ENCODE measurements at regions not wholly inside any gene's neighbourhood (a gene's known extent, or its start where the extent isn't known, plus 50 kb on each side); places are given as distances from the start of the nearest gene placed in this dataset.

DNA sequence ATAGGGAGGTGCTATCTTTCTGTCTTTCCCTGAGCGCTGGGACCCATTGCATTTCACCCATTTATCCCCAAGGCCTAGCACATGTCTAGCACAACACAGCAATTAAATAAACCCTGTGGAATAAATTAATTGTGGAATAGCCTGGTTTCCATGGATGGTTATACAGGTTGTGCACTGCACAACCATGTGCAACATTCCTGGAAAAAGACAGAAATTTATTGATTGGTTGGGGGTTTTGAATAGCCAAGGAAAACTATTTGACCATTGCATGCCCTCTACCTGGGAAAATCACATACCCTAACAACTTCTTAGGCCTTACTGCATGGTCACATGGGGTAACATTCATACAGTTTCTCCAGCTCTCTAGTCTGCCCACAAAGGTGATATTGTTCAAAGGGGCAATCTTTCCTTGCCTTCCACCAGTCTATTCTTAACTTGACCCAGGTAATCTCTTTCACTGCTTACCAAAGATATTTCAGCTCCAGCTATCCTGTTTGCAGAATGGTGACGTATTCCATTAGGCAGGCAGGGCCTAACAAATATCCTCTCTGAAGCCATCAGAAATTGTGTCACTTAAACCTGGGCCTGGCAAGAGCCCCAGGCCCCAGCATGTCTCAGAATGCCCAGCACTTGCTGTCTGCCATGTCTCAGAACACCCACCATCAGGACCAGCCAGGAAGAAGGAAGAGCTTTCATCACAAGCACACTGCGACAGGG is 157.9 kb upstream of the RAB4A start:
- TF ChIP-seq, protein P1, sequence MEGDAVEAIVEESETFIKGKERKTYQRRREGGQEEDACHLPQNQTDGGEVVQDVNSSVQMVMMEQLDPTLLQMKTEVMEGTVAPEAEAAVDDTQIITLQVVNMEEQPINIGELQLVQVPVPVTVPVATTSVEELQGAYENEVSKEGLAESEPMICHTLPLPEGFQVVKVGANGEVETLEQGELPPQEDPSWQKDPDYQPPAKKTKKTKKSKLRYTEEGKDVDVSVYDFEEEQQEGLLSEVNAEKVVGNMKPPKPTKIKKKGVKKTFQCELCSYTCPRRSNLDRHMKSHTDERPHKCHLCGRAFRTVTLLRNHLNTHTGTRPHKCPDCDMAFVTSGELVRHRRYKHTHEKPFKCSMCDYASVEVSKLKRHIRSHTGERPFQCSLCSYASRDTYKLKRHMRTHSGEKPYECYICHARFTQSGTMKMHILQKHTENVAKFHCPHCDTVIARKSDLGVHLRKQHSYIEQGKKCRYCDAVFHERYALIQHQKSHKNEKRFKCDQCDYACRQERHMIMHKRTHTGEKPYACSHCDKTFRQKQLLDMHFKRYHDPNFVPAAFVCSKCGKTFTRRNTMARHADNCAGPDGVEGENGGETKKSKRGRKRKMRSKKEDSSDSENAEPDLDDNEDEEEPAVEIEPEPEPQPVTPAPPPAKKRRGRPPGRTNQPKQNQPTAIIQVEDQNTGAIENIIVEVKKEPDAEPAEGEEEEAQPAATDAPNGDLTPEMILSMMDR (IDR thresholded peaks at IDR 0.05) = no peak
- TF ChIP-seq POLR2A (IDR thresholded peaks at IDR 0.05) = no peak

Data from prostate gland (tissue), 2 donors.